Epidermal melanocyte (primary cell): ENCODE measurements at regions not wholly inside any gene's neighbourhood (a gene's known extent, or its start where the extent isn't known, plus 50 kb on each side); places are given as distances from the start of the nearest gene placed in this dataset.
"Not testable (repeated sequence)": the region's sequence is repeated elsewhere in the genome, so short reads cannot be mapped to it uniquely, and the experiment has no call there.

Source experiments
- DNase-seq: peaks from one replicate; pipeline ENCODE4 v3.0.0; 2011; ENCODE audit warnings: low spot score; ENCODE audit not compliant: insufficient read length

- DNase-seq: not testable (repeated sequence)
Observed at GRCh38 chr16:72729552-72729951, 318.4 kb downstream of the ZFHX3 start.

GRCh38 chr16:72728516-72728915 is 319.4 kb downstream of the ZFHX3 start:
- DNase-seq: no peak

GRCh38 chr16:72727565-72727964 is 320.4 kb downstream of the ZFHX3 start:
- DNase-seq: no peak

GRCh38 chr16:72725643-72726042 is 322.3 kb downstream of the ZFHX3 start:
- no peak for DNase-seq

GRCh38 chr16:72723781-72724180 is 324.1 kb downstream of the ZFHX3 start:
- DNase-seq: no peak

- no peak for DNase-seq
Observed at GRCh38 chr16:72722552-72722951, 325.4 kb downstream of the ZFHX3 start.

GRCh38 chr16:72721981-72722380 is 325.9 kb downstream of the ZFHX3 start:
- DNase-seq: no peak

- no peak for DNase-seq
Observed at GRCh38 chr16:72715267-72715666, 332.7 kb downstream of the ZFHX3 start.

GRCh38 chr16:72711823-72712222 is 336.1 kb downstream of the ZFHX3 start:
- DNase-seq: no peak

- DNase-seq: no peak
Observed at GRCh38 chr16:72705801-72706200, 342.1 kb downstream of the ZFHX3 start.

GRCh38 chr16:72704746-72705372 is 343.1 kb downstream of the ZFHX3 start:
- no peak for DNase-seq

- DNase-seq: no peak
Observed at GRCh38 chr16:72689851-72690250, 358.1 kb downstream of the ZFHX3 start.

- DNase-seq: no peak
Observed at GRCh38 chr16:72680732-72681131, 367.2 kb downstream of the ZFHX3 start.

GRCh38 chr16:72679856-72680255 is 368.1 kb downstream of the ZFHX3 start:
- no peak for DNase-seq

- DNase-seq: no peak
Observed at GRCh38 chr16:72677662-72678447, 370.1 kb downstream of the ZFHX3 start.

- no peak for DNase-seq
Observed at GRCh38 chr16:72673118-72673517, 374.8 kb downstream of the ZFHX3 start.

GRCh38 chr16:72666267-72666666 is 381.7 kb downstream of the ZFHX3 start:
- DNase-seq: no peak

- no peak for DNase-seq
Observed at GRCh38 chr16:72665701-72666100, 382.2 kb downstream of the ZFHX3 start.

GRCh38 chr16:72664509-72665408 is 383.2 kb downstream of the ZFHX3 start:
- peak; percentile 98 for DNase-seq

- DNase-seq: no peak
Observed at GRCh38 chr16:72664056-72664508, 383.8 kb downstream of the ZFHX3 start.

GRCh38 chr16:72658888-72659717 is 388.8 kb downstream of the ZFHX3 start:
- no peak for DNase-seq
